Mesenteric fat pad (tissue), 1 donor: ENCODE measurements at regions not wholly inside any gene's neighbourhood (a gene's known extent, or its start where the extent isn't known, plus 50 kb on each side); places are given as distances from the start of the nearest gene placed in this dataset.
"Not testable (repeated sequence)": the region's sequence is repeated elsewhere in the genome, so short reads cannot be mapped to it uniquely, and the experiment has no call there.

Experiments used
- DNase-seq: peaks from one replicate; pipeline ENCODE4 v3.0.0-alpha.2; 2020; ENCODE audit warnings: low spot score
- donor health status: DM: yes; HTN: yes; CAD: no.

DNA sequence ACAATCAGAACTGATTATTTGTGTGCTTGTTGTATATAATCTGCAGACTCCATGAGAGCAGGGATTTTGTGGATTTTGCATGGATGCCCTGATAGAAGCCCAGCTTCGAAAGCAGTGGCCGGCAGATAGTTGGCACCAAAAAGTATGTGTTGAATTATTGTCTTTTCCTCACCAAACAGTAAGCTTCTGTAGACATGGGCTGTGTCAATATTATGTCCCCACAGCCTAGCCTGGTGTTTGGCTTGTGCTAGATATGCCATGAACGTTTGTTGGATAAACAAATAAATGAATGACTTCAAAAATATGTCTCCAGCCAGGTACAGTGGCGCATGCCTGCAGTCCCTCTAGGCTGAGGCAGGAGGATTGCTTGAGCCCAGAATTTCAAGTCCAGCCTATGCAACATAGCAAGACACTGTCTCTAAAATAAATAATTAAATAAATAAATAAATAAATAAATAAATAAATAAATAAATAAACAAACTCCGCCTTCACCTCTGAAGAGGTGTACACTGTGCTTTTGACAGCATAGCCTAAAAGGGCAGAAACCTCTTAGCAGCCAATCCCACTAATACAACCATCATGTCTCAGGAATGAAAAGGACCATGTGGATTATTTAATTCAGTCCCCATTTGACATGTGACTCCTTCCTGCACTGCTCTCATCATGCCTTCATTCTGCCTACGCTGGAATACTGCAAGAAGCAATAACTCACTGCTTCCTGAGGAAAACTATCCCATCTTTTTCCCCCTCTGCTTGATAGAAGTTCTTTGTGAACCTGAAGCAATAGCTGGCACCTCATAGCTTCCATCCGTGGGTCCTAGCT is 335.2 kb downstream of the FBXW7 start:
- DNase-seq: no peak

GRCh38 chr4:152197211-152197610 is 338.7 kb downstream of the FBXW7 start:
- DNase-seq: no peak

- DNase-seq: no peak
Observed at GRCh38 chr4:152195888-152196287, 340.0 kb downstream of the FBXW7 start.

DNA sequence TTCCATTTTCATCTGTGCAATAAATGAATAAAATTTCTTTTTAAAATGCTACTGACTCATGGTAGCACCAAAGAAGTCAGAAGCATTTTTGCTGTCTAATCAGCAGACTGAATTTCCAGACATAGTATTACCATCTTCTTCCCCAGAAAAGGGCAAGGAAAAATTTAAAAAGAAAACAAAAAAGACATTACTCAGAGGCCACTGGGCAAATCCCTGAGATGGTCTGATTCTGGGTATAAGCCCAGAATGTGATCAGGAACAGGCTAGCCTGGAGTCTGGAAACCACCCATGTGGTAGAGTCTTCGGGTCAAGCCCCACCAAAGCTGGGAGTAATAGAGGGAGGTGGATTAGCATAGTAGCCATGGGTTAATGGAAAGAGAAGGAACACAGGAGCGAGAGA is 342.8 kb downstream of the FBXW7 start:
- no peak for DNase-seq

DNA sequence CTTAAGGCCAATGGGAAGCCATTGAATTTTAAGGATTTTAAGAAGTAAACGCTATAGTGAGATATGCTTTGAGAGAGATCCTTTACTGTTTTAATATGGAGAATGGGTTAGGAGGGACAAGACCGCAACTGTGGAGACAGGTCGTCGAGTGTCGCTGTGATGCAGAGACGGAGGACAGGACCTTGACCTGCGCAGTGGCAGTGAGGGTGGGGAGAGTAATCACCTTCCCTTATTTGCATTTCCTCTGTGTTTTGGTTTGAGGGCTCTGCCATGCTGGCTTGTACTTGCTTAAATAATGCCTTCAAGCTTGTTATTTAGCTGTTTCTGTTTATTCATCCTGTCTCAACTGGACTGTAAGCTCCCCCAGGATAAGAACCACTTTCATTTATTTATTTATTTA is 345.0 kb downstream of the FBXW7 start:
- no peak for DNase-seq

GRCh38 chr4:152189451-152190179 is 346.3 kb downstream of the FBXW7 start:
- DNase-seq: no peak

DNA sequence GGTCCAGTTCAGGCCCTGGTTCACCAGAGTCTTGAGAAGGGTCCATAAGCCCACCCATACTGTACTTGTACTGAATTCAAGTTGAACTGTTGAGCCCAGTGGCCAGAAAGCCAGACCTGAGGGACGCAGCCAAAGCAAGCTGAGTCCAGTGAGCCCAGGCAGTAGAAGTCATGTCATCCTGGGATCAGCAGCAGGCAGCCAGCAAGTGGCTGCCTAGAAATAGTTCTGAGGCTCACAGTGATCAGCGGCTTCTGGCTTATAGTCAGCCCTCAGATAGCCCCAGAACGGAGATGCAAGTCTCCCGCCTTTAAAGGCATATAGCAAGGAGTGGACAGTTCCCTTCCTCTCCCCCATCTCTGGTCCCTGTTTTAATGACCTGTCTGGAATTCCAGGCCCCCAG is 347.1 kb downstream of the FBXW7 start:
- DNase-seq: no peak

GRCh38 chr4:152187693-152188092 is 348.2 kb downstream of the FBXW7 start:
- no peak for DNase-seq

DNA sequence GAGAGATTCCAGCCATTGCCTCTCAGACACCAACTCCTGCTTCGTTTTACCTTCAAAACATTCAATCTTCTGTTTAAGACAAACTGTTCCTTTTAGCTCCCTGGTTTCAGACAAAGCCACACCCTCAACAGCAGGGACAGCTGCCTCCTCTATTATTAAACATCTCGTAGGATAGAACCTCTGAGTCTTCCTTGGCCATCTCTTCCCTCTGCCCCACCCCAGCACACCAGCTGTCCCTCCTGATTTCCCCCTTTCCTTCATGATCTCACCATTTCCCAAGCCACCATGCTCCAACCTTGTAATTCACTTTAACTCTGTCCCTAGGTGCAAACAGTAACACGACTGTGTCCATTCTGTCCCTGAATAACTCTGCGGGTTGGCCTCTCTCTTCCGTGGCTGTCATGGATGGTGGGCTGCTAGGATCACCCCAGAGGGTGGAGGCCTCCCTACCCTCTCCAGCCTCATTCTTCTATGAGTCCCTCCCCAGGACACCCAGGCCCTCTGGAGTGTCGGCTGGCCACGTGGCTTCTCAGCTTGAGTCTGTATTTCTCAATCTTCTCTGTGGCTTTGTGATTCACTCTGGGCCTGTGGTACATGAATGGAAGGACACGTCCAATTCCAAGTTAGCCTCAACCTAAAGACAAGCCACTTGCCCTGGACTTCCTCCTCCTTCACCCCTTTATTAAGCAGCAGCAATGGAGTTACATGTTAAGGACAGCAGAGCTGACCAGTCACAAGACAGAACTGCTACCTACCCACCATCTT is 349.9 kb downstream of the FBXW7 start:
- no peak for DNase-seq

- DNase-seq: no peak
Observed at GRCh38 chr4:152181150-152181549, 354.7 kb downstream of the FBXW7 start.

DNA sequence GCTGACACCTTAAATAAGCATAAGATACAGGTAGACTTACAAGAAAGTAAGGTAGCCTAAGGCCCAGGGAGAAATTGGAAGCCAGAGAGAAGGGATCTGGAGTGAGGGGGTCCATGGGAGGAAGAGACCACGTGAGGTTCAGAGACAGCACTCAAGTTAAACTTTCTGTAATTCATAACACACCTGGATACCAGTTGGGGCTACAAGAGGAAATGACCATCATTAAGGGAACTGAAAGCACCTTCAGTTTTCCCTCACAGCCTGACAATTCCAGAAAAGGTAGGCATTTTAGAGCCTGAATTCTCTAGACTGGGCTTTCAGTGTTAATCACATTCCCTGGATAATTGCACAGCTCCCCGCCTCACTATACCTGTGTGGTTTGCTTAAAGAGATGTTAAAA is 355.5 kb downstream of the FBXW7 start:
- no peak for DNase-seq

DNA sequence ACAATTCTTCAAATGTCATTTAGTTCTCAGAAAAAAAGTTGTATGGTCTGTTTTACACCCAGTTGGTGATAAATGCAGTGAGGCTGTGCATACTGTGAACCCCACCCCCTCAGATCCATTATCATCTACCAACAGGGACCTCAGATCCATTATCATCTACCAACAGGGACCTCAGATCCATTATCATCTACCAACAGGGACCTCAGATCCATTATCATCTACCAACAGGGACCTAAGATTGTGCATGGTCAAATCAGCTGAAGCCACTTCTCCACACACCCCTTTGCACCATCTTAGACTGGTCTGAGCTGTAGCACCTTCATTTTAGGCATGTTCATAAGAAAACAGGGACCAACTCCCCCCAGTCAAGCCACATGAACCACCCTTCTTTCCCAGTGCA is 358.4 kb downstream of the FBXW7 start:
- DNase-seq: not testable (repeated sequence)

DNA sequence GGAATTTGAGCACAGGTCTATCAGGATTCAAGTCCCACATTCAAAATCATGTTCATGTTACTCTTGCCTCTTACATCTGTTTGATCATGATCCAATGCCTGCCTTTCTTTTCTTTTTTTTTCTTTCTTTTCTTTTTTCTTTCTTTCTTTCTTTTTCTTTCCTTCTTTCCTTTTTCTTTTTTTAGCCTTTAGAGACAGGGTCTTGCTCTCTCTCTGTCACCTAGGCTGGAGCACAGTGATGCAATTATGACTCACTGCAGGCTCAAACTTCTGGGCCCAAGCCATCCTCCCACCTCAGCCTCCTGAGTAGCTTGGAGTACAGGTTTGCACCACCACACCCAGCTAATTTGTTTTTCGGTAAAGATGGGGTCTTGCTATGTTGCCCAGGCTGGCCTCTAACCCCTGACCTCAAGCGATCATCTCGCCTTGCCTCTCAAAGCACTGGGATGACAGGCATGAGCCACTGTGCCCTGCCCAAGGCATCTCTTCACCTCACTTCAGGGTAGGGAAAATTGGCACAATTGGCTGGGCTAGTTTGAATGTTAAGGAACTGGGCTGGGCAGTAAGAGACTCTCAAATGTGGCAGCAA is 359.2 kb downstream of the FBXW7 start:
- no peak for DNase-seq

- DNase-seq: no peak
Observed at GRCh38 chr4:152175586-152175985, 360.3 kb downstream of the FBXW7 start.

DNA sequence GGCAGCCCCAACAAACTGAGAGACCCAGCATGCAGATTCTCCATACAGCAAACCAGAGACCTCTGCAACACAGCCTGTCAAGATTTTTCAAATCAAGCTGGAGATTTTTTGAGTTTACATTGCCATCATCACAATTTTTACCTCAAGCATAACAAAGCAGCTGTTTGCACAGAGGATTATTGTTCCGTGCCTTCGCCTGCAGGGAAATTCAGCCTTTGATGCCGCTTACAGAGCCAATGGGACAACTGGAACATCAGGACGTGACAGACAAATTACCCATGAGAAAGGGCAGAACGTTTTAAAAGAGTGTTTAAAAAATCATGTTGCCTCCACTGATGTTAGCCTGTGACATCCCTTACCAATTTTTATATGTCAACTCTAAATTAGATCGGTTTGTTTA is 363.7 kb downstream of the FBXW7 start:
- DNase-seq: no peak

DNA sequence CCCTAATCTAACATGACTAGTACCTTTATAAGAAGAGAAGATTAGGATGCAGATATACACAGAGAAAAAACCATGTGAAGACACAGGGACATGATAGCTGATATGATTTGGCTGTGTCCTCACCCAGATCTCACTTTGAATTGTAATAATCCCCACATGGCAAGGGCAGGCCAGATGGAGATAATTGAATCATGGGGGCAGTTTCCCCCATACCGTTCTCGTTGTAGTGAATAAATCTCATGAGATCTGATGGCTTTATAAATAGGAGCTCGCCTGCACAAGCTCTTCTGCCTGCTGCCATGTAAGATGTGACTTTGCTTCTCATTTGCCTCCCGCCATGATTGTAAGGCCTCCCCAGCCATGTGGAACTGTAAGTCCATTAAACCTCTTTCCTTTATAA is 364.3 kb downstream of the FBXW7 start:
- DNase-seq: no peak

DNA sequence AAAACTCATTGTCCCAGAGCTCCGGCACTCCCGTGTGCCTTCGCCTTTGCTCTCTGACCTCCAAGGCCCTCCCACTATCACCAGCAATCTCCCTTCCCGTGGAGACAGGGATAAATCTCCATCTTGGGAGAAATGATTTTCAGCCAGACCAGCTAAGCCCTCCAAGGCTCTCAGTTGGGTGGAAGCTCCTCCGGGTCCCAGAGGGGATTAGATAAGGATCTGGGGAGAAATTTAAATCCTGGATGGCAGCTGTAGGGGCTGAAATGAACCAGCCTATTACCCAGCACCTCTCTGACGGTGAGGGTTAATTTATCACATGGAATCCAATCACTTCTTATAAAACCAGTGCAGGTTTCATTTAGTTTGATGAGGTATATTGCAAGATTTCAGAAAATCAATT is 366.2 kb downstream of the FBXW7 start:
- no peak for DNase-seq

- no peak for DNase-seq
Observed at GRCh38 chr4:152168987-152169616, 366.8 kb downstream of the FBXW7 start.

DNA sequence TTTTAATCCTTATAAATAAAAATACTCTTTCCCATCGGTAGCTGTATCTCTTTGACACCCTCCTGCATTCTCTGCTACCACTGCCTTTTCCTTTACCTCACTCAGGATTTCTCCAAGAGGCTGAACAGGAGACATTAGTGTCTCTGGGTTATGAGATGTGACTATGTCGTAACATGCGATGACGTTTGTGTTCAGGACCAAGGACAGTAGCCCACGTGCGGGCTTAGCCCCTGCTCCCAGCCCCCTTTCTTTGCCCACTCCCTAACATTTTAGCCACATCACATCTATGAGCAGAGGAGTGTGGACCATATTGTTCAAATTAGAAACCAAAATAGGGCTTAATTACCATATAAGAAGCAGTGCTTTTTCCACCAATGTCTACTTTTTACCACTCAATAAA is 369.3 kb downstream of the FBXW7 start:
- DNase-seq: no peak

GRCh38 chr4:152165846-152166245 is 370.0 kb downstream of the FBXW7 start:
- DNase-seq: no peak

DNA sequence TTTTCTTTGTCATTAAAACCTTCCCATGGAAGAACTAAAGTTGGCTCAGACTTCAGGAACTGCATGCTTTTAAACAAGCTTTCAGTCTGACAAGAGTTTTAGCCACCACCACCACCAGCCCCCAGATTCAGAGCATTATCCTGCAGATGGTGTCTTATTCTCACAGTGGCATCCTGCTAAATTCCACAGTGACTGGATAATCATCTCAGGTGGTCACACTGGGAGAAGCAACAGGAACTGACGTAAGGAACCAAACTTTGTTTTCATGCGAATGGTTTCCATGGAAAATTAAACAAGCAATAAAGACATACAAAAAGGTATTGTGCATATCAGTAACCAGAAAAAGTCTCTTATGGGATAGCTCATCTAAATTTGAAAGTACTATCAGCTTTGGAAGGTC is 370.7 kb downstream of the FBXW7 start:
- DNase-seq: no peak
